AG09309 (cell line): ENCODE measurements at regions not wholly inside any gene's neighbourhood (a gene's known extent, or its start where the extent isn't known, plus 50 kb on each side); places are given as distances from the start of the nearest gene placed in this dataset.

Experiments used
- DNase-seq: peaks from one replicate; pipeline ENCODE4 v3.0.0-alpha.2; 2010; ENCODE audit warnings: low read depth
- H3K4me3 ChIP-seq: 2 replicates; pipeline ENCODE4 v1.5.1; 2011; ENCODE audit warnings: mild to moderate bottlenecking, low read depth, low read length, moderate library complexity; ENCODE audit not compliant: control insufficient read depth
- CTCF ChIP-seq: IDR thresholded peaks from 2 replicates; pipeline ENCODE4 v1.5.1; 2011; ENCODE audit warnings: mild to moderate bottlenecking, low read depth, low read length, inconsistent platforms; ENCODE audit not compliant: insufficient read depth, control insufficient read depth; ENCODE audit errors: missing control alignments

- TF ChIP-seq CTCF: no peak
- no peak for DNase-seq
- no peak overlapping the region for H3K4me3 ChIP-seq
Measured at GRCh38 chr17:77404812-77405581, 264.2 kb downstream of the SEC14L1 start.

- no peak overlapping the region for H3K4me3 ChIP-seq
- TF ChIP-seq CTCF: no peak
- DNase-seq: no peak
Measured at GRCh38 chr17:77405867-77406732, 265.3 kb downstream of the SEC14L1 start.

GRCh38 chr17:77407321-77408277 lies 266.8 kb downstream of the SEC14L1 start:
- no peak for DNase-seq
- H3K4me3 ChIP-seq: no peak overlapping the region

GRCh38 chr17:77408284-77408683 lies 267.5 kb downstream of the SEC14L1 start:
- H3K4me3 ChIP-seq: no peak overlapping the region
- no peak for DNase-seq

More at GRCh38 chr17:77407321-77408277, 266.8 kb downstream of the SEC14L1 start:
- TF ChIP-seq CTCF: no peak

GRCh38 chr17:77409282-77410161 lies 268.8 kb downstream of the SEC14L1 start:
- H3K4me3 ChIP-seq: no peak overlapping the region
- TF ChIP-seq CTCF: no peak
- no peak for DNase-seq

More at GRCh38 chr17:77408284-77408683, 267.5 kb downstream of the SEC14L1 start:
- TF ChIP-seq CTCF: no peak

GRCh38 chr17:77410470-77410869 lies 269.7 kb downstream of the SEC14L1 start:
- H3K4me3 ChIP-seq: no peak overlapping the region
- DNase-seq: no peak
- TF ChIP-seq CTCF: no peak
